Stimulated activated naive CD8-positive, alpha-beta T cell treated with anti-CD3 and anti-CD28 coated beads, Interleukin-15, Interleukin-2, amounts not matched to agents 100 U/mL and 50 U/mL, for 24 hours (primary cell): ENCODE measurements at regions not wholly inside any gene's neighbourhood (a gene's known extent, or its start where the extent isn't known, plus 50 kb on each side); places are given as distances from the start of the nearest gene placed in this dataset.

ENCODE experiments used
- ATAC-seq: fragments of 150-1000 bp; cut with Tn5 transposase; one replicate; pipeline ENCODE4 v1.10.0; 2021
- DNase-seq: peaks from one replicate; pipeline ENCODE4 v3.0.0; 2021

DNA sequence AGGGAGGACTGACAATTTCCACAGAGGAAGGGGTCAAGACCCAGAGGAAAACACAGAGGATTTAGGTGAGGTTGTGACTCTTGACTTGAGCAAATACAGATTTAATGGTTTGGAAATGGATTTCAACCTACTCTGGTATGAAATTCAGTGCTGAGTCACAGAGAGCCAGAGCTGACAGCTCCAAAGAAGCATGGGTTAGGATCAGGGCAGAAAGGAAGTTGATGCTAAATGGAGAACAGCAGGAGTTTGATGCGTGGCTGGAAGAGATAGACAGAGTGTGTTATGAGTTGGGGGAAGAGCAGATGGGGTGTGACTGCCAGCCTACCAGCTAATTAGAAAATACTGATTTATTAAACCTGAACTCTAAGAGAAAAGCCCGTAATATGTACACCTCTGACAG is 272.6 kb downstream of the FOXG1 start:
- ATAC-seq (no peak), DNase-seq (no peak)

DNA sequence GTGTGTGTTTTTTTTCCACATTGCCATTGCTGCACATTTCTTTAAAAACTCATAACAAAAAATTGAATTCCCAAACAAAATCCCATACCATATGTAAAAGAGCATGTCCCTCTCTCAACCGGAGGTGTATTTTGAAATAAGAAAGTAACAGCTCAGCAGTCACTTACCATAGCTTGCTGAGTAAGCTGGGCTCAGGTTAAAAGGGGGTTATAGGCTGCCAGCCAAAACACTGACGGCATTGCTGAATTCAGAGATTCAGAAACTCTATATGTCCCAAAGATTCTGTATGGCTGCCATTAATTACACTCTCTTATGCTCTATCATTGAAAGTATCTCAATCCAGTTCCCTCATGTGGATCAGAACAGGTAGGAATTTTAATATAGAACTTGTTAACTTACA is 276.0 kb downstream of the FOXG1 start:
- DNase-seq (no peak), ATAC-seq (no peak)

DNA sequence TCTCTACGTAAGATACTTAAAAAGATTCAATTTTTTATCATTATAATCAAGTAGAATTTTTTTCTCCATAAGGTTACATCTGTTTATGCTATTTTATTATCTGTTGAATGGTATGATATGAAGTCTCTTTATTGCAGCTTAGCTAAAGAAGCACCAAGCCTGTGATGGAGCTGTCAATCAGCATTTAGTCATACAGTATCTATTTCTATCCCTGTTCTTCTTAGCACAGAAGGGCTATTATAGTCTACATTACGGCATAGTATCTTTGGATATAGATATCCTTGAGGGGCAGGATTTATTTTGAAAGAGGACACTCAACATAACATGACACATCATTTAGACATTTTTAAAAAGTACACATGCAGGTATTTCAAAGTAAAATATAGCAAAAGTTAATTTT is 277.1 kb downstream of the FOXG1 start:
- ATAC-seq: no peak

DNA sequence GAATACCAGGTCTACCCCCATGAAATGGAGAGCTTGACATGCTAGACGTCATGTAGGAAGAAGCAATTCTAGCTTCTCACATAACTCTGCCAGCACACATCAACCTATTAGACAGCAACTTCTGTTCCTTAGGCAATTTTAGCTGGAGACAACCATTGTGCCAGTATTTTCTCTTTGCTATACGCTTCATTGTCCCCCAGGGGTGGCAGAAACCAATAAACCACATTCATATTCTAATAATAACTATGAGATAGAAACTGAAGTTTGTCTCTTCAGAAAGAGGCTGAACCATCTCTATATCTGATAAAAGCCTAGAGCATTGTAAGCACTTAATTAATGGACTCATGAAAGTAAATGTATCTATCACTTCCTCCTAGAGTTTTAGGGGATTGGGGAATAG is 278.6 kb downstream of the FOXG1 start:
- no peak for ATAC-seq
- DNase-seq: no peak

More for the DNA sequence above, 277.1 kb downstream of the FOXG1 start:
- DNase-seq: no peak

DNA sequence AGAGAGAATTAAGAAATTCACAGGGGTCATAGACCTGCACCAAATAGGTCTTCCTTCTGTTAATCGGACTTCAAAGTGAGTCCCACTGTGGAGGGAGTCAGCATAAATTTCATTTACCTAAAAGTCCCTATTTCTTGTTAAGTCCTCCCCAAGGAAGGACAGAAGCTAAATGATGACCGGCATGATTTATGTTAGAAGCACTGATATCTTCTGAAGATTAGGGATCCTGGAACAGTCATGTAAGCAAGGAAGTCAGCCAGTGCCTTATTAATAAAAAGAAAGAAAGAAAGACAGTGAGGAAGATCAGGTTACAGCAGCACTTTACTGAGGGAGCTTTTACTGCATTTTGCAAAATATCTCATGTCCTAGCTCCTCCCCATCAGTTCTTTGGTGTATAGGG is 287.5 kb downstream of the FOXG1 start:
- ATAC-seq: no peak
- no peak for DNase-seq

DNA sequence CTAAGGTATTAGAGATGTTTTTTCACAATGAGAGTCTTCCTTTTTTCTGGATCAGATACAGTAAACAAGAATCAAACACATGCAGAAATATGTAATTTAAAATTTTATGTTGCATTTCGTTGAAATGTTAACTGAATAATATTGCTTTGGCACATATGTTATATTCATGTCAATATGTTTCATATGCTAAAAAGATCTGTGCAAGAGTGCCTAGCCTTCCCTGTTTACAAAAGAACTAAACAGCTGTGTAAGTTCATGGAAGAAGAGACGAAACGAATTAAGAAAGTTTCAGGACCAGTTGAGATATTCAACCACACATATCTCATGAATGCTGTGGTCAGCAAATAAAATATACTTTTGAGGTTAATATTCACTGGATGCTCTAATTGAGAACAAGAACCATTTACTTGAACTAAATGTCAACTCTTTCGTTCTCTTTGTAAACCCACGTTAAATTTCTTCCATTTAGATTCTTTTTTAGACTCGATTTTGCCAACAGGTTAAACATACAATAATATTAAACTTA is 289.5 kb downstream of the FOXG1 start:
- ATAC-seq: no peak
- no peak for DNase-seq

DNA sequence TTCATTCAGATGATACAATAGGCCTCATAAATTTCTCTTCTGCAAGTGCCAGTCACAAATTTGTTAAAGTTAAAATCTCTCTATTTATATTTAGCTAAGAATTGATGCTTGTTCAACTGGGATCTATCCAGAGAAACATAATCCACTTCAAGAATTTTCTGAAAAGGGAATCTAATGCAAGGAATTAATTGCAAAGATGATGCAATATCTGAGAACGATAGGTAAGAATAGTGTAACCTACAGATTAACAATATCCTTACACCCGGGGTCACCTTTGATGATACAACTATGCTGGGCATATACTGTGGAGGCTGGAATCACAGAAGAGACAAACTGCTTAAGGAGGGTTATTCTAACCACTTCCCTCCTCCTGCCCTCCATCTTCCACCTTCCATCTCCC is 295.1 kb downstream of the FOXG1 start:
- no peak for ATAC-seq
- DNase-seq: no peak

DNA sequence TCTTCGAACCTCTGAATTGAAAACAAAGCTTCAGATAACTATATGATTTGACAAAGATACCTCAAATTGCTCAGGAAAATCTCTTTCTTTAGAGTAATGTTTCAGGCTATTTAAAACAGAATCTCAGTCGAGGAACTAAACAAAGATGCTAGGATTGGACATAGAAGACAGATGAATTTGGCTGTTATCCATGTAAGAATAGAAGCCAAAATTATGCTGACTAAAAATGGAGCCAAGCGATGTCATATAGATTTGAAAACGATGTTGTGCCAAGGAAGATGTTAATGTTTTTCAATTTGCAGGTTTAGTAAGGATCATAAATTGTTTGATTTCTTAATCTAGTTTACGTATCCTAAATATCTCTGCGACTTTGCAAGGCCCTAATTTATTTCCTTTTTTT is 295.9 kb downstream of the FOXG1 start:
- no peak for DNase-seq
- no peak for ATAC-seq

DNA sequence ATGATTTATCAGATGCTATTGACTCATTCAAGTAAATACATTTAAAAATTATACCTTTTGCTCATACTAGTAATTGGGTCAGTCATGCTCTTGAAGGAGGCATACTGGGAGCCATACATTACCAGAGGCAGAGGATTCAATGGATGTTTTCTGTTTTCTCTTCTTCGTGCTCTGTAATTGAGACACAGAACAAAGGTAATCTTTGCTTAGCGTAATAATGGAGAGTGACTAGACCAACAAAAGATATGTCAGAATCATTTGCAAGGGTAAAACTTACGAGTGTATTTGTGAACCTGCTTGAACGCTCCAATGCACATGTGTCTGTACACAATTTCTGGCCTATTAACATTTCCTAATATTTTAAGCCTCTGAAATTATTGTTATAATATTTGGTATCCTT is 296.4 kb downstream of the FOXG1 start:
- ATAC-seq (no peak), DNase-seq (no peak)

DNA sequence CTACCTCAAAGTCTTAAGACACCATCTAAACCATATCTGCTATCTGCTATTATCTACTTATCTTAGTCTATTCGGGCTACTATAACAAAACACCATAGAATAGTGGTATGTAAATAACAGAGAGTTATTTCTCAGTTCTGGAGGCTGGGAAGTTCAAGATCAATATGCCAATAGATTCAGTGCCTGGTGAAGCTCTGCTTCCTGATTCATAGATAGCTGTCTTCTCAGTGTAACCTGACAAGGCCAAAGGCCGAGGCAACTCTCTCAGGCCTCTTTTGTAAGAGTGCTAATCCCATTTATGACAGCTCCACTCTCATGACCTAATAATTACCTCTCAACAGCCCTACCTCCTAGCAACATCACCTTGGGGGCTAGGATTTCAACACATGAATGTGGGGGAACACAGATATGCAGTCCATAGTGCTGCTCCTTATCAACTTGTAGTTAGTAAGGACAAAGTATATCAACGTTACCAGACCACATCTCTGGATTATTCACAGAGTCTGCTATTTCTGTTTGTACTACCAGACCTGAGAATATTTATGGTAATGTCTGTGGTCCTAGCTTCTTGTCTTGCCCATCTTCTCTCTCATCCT is 297.8 kb downstream of the FOXG1 start:
- ATAC-seq (no peak), DNase-seq (no peak)

DNA sequence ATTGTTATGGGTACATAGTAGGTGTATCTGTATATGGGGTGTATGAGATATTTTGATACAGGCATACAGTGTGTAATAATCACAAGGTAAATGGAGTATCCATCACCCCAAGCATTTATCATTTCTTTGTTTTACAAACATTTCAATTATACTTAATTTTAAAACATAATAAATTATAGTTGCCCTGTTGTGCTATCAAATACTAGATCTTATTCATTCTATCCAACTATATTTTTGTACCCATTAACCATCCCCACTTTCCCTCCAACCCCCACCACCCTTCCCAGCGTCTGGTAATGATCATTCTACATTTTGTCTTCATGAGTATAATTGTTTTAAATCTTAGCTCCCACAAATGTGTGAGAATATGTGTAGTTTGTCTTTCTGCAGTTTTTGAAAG is 302.6 kb downstream of the FOXG1 start:
- DNase-seq (no peak), ATAC-seq (no peak)

DNA sequence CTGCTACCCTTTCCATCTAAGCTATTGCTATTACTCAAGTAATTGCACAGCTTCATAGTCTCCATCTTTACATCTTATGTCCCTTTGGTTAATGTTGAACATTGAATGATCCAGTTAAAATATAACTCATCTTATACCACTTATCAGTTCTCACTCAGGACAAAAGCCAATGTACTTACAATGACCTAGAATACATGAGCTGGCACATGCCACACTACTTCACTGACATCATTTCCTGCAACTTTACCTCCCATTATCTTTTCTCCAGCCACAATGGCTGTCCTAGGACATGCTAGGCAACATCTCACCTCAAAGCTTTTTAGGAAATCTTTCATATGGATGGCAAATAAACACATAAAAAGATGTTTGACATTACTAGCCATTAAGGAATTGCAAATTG is 309.2 kb downstream of the FOXG1 start:
- no peak for ATAC-seq
- DNase-seq: no peak

DNA sequence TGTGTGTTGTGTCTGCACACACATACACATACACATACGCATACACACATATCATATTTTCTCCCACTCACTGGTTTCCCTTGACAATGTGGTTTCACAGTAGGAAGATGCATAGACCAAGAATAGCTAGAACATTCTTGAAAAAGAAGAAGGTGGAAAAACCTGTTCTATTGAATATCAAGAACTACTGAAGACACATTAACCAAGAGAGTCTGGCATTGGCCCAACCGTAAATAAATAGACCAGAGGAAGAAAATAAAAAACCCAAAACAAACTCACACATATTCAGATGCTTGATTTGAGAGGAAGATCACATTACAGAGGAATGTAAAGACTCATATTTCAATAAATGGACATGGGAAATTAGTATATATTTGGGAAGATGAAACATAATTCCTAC is 311.3 kb downstream of the FOXG1 start:
- ATAC-seq (no peak), DNase-seq (no peak)

DNA sequence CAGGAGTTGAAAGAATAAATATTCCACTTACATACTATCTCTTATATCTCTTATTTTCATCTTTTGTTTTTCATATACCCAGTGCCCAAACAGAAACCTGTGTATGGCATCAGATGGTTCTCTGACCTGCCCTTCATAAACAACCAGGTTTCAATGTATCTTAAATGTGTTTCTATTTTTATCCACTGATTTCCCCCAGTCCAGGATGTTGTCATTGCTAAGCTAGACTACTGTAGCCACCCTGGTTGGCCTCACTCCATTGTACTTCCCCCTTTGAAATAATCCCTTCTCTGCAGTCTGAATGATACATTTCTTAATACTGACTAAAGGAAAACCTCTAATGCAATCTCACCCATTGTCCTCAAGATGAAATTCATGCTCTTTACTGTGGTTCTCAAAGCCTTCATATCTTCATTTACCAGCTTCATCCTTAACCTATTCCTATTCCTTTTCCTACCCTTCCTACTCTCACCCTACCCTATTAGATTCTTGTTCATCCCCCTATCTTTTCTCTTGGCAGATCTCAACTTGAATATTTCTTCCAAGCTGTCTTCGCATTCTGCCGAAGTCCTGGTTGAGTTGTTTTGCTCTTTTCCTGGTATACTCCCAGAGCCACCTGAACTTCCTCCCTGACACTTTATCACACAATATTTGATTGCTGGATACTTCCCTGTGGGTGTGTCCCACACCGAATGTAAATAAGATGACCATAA is 312.4 kb downstream of the FOXG1 start:
- ATAC-seq: no peak
- no peak for DNase-seq

DNA sequence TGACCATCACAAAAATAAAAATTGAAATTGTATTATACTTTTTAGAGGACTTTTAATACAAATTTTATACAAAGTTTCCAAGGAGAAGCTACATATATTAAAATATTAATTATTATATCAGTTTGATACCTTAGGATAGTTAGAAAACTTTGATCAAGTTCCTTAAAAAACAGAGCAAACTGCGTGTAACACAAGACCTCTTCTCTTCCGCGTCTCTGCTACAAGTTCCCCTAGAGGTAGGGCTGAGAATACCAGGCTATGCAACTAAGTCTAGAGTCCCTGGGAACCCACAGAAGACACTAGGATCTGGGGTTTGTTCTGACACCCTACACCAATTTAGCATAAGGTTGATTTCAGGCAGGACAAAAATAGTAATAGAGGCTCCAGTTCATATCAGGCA is 319.0 kb downstream of the FOXG1 start:
- DNase-seq: no peak
- ATAC-seq: no peak

DNA sequence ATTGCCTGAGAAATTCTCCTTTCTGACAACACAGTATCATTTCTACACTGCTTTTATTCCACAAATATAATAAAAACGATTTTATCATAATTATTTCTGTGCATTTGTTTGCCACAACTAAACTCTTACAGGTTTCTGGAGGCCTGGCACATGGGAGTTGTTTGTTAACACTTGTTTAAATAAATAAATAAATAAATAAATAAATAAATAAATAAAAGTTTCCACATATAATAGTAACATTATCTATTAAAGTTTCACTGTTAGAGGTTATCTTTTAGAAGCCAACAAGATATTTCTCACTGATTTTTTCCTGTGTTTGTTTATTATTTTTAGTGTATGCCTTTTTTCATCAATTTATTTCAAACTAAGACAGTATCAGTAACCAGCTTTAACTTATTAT is 323.3 kb downstream of the FOXG1 start:
- DNase-seq: no peak
- ATAC-seq: no peak

DNA sequence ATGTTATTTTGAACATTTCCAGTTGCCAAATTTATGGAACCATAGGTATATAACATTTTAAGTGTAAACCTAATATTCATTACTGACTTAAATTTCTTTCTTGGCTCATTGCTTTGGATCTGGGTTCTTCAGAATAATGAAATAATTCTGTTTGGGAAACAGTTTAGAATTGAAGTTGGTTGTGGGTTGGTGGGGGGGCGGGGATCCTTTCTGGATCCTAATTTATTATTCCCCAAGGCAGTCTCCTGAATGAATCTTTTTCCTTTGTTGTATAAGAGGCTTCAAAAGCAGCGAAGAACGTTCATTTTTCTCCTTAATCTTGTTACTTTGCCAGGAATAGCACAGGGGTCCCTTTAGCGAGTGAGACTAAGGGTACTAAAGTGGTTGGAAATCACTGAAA is 325.5 kb downstream of the FOXG1 start:
- DNase-seq (no peak), ATAC-seq (no peak)

DNA sequence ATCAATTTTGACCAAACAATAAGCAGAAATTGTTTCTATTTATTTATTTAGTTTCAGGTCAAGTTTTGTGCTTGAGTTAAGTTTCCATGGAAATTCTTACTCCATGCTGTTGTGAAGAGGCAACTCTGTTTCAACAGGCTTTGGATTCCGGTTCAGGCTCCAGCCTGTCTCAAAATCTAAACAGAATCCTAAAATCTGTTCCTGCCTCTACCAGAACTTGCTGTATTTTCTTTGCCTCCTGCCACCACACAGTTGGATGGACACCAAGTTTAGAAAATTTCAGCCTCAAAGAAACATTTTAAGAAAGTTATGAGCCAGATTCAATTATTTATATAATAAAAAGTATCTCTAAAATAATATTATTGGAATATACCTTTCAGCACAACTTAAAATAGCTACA is 330.9 kb downstream of the FOXG1 start:
- ATAC-seq: no peak
- DNase-seq: no peak

DNA sequence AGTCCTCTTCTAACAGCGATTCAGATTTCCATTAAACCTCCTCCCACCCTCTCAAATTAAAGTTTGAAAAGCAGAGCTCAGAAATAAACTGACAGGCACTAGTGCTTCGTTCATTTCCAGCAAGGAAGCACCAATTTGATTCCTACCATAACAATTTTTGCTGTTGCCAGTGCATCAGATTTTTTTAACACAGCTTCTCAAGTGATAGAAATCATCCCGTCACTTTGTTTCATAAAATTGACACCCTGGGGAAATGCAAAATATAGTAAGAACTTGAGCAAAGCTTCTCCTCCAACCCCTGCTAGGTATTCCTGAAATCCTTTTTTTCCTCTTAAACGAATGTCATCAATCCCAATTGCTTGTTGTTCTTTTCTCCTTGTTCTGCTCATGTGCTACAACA is 332.1 kb downstream of the FOXG1 start:
- no peak for ATAC-seq
- DNase-seq: no peak

DNA sequence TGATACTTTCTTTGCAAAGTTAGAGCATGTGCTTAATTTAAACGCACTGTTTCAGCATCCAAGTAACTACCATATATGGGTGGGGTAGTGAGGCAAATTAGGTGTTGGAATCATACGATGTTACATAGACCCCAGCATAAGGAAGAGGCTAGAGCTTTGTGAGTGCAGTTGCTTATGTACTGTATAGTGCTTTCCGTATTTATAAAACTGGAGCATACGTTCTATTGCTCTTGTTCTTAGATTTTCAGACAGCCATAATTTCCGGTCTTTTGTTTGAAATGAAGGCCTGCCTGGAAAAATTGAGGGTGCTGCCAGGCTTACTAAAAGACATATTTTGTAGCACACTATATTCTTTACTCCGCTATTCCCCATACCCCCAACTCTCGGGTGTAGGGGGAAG is 335.7 kb downstream of the FOXG1 start:
- DNase-seq: no peak
- no peak for ATAC-seq

DNA sequence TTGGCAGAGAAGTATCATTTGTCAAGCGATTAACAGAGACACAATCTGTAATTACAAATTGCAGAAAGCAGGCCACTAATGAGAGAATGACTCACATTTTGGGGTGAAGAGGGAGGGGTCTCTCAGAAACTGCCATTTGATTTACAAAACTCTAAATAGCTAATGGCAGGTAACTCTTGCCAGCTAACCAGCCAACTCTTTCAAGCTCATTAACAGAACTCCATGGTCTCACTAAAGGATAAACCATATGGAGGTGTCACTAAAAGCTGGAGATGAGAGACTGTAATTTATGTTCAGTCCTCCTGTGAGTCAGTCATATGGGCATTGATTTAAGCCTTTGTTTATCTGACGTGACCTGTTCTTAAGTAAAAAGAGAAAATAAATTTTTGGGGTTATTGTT is 336.4 kb downstream of the FOXG1 start:
- DNase-seq (no peak), ATAC-seq (no peak)

DNA sequence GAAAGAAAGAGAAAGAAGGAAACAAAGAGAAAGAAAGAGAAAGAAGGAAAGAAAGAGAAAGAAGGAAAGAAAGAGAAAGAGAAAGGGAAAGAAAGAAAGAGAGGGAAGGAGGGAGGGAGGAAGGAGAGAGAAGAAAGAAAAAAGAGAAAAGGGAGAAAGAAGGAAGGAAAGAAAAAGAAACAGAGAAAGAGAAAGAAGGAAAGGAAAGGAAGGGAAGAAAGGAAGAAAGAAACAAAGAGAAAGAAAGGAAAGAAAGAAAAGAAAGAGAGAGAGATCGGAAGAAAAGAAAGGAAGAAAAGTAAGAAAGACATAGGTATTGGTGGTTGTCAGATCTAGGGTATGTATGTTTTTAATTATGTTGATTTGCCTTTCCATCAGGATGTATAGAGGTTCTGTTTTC is 342.3 kb downstream of the FOXG1 start:
- ATAC-seq (no peak), DNase-seq (no peak)

DNA sequence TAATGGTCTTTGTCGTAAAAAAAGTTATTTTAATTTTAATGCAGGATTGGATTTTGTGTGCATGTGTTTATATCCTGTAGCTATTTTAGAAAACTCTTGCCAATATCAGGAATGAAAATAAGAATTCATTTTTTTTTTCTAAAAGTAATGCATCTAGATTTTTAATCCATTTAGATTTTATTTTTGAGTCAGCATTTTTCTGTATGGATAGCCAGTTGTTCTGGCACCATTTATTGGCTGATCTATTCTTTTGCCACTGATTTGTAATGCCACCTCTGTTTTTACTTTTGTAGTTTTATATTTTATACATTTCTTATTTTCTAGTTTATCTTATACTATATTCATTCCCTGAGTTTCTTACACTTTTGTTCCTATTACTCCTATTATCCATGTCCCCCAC is 343.0 kb downstream of the FOXG1 start:
- ATAC-seq (no peak), DNase-seq (no peak)

DNA sequence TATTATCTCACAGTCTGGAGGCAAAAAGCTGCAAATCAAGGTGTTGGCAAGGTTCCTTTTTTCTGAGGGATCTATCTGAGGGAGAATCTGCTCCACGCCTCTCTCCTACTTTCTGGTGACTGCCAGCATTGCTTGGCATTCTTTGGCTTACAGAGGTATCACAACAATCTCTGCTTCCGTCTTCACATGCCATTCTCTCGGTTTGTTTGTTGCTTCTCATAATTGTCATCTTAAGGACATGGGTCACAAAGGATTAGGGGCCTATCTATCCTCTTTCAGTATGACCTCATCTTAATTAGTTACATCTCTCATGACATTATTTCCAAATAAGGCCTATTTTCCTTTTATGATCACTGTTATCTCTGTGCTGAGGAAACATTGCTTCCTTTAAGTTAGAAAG is 345.0 kb downstream of the FOXG1 start:
- ATAC-seq: no peak
- no peak for DNase-seq
